HepG2 (cell line): ENCODE measurements at regions not wholly inside any gene's neighbourhood (a gene's known extent, or its start where the extent isn't known, plus 50 kb on each side); places are given as distances from the start of the nearest gene placed in this dataset.

Source experiments
- ARID5B ChIP-seq: IDR thresholded peaks from 2 replicates; pipeline ENCODE4 v1.4.0; 2020; ENCODE audit warnings: mild to moderate bottlenecking, missing genetic modification reagents
- ATF3 ChIP-seq: sonication (generic); formaldehyde crosslinking; IDR thresholded peaks from 2 replicates; pipeline ENCODE4 v1.4.0; 2020; ENCODE audit warnings: missing genetic modification reagents
- BCL3 ChIP-seq: sonication (generic); formaldehyde crosslinking; IDR thresholded peaks from 2 replicates; pipeline ENCODE4 v1.5.1; 2020; ENCODE audit warnings: mild to moderate bottlenecking, missing genetic modification reagents, moderate library complexity
- ZNF597 ChIP-seq: sonication (generic); formaldehyde crosslinking; IDR thresholded peaks from 2 replicates; pipeline ENCODE4 v1.5.0; 2020; ENCODE audit warnings: missing genetic modification reagents

GRCh38 chr2:106580241-106580640 is 93.1 kb downstream of the CD8B2 start:
- TF ChIP-seq ARID5B (CRISPR knock-in tag) (no peak), ZNF597 (CRISPR knock-in tag) (no peak), BCL3 (CRISPR knock-in tag) (no peak), ATF3 (CRISPR knock-in tag) (no peak)
